ENCODE measurements at regions not wholly inside any gene's neighbourhood (a gene's known extent, or its start where the extent isn't known, plus 50 kb on each side); places are given as distances from the start of the nearest gene placed in this dataset.

DNA sequence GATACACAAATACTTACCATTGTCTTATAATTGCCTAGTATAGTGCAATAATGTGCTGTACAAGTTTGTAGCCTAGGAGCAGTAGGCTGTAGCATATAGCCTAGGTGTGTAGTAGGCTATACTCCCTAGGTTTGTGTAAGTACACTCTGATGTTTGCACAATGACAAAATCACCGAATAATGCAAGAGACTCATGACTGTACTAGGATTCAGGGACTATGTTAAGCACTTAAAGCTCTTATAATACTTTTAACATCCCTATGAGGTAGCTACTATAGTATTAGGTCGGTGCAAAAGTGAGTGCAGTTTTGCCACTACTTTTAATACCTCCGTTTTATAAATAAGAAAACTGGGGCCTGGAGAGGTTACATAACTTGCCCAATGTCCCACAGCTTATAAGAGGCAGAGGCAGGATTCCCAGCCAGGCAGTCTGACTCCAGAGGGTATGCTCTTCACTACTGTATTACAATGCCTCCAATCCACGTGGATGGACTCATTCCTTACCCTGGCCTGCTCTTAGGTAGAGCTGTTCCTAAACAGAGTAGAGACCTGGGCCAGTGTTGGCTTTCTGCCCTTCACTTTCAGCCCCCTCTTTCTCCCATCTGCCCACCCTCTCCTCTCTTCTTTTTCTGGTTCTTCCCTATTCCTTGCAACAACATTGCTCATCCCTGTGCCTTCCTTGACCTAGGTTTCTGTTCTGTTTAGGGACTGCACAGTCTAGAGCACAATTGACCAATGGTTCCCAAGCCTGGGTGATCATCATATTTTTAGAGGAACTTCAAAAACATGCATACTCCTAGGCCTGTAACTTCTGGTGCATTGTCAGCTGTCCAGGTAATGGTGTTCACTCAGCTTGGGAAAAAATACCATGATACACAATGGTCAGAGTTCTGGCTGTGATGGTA lies 114.0 kb downstream of the CARTPT start:
- peak; percentile 50 for DNase-seq (ENCODE audit: low read depth)
- TF ChIP-seq CTCF (IDR thresholded peaks at IDR 0.05; ENCODE audit: insufficient read depth, low read depth, low read length, missing control alignments): no peak

GRCh38 chr5:71834601-71835000 lies 115.5 kb downstream of the CARTPT start:
- TF ChIP-seq CTCF (IDR thresholded peaks at IDR 0.05; ENCODE audit: insufficient read depth, low read depth, low read length, missing control alignments): no peak
- H3K4me3 ChIP-seq (ENCODE audit: low read length): no peak overlapping the region
- DNase-seq (ENCODE audit: low read depth): no peak

More for the DNA sequence above, 114.0 kb downstream of the CARTPT start:
- no peak overlapping the region for H3K4me3 ChIP-seq (ENCODE audit: low read length)

DNA sequence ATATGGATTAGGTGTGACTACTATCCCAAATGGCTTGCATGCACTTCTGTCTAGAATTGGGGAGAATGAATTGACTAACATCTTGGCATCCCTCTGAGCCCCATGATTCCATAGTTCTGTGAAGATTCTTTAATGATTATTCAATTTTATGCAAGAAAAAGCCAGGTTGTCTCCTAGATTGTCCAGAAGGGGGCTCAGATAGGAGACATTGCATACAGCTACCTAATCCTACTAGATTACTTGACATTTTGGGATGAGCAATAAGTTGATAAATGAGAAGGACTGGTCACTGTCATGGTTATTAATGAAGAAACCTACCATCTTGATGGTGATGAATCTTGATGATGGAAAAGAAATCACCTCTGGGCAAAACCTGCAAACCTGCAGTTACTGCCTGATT lies 117.0 kb downstream of the CARTPT start:
- no peak for TF ChIP-seq CTCF (IDR thresholded peaks at IDR 0.05; ENCODE audit: insufficient read depth, low read depth, low read length, missing control alignments)
- DNase-seq (ENCODE audit: low read depth): no peak
- no peak overlapping the region for H3K4me3 ChIP-seq (ENCODE audit: low read length)

DNA sequence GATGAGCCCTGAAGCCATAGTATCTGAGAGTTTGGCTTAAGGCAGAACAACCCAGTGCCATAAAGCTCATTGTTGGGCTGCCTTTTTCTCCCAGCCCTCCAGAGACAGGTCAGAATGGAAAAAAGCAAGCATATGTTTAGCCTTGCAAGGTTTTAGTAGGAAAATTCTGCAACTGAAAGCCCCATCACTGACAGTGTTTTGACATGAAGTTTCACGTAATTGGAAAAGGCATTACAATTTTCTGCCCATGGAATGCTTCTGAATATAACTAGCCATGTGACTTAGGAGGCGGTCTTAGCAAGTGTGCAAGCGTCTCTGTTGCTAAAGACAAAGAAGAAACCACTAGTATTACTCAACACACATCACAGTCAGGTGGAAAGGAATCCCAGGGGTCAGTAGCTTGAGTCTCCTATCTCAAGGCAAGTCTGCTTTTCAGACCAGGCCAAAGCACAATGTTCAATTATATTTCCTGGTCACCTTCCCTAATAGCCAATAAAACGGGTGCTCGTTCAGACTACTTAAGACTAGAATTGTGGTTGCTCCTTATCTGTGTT lies 117.6 kb downstream of the CARTPT start:
- DNase-seq (ENCODE audit: low read depth): peak; percentile 29
- H3K4me3 ChIP-seq (ENCODE audit: low read length): no peak overlapping the region
- no peak for TF ChIP-seq CTCF (IDR thresholded peaks at IDR 0.05; ENCODE audit: insufficient read depth, low read depth, low read length, missing control alignments)

DNA sequence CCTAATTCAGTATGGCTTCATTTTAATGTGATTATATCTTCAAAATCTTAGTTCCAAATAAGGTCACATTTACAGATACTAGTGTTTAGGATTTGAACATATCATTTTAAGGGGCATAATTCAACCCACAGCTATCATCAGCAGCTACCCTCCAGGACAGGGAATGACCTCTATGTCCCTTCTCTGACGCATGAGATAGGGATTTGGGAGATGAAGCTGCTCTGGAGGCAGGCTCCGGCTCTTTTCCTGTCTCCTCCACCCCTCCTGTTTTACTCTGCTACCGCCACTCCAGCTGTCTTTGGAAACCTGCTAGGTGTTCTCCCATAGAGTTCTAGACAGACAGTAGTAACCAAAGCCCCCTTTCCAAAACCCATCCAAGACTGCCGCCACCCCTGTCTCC lies 119.2 kb downstream of the CARTPT start:
- TF ChIP-seq CTCF (IDR thresholded peaks at IDR 0.05; ENCODE audit: insufficient read depth, low read depth, low read length, missing control alignments): no peak
- DNase-seq (ENCODE audit: low read depth): no peak
- H3K4me3 ChIP-seq (ENCODE audit: low read length): no peak overlapping the region

DNA sequence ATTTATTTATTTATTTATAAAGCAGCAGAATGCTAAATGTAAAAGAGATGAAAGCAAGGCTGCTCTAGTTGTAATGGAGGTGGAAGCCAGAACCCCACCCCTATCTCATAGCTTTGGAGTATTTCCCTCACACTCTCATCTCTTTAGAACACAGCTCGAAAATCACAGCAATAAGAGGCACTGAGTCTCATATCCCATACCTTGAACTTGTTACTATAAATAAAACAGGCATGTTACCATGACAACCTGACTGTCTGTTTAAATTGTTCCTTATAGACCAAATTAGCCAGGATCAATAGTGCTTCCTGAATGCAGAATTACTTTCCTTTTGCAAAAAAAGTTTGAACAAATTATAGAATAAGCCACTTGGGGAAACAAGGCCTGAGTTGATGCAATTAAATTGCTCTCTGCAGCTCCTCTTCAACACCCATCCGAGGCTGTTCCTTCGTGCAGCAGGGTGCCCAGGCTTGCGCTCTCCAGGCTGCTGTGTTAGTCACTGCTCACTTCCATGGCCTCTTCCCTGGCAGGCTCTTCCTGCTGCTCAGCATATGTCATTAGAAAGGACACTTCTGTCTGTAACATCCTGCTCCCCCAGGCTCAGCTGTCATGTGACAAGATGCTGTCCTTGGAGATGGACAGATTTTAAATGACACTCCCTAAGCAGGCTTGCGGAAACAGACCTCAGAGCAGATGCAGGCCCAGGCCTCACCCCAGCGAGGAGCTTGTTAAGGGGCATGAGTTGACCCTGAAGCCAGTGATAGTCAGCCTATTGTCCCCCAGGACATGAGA lies 120.2 kb downstream of the CARTPT start:
- no peak for TF ChIP-seq CTCF (IDR thresholded peaks at IDR 0.05; ENCODE audit: insufficient read depth, low read depth, low read length, missing control alignments)

More for the DNA sequence above, 120.2 kb downstream of the CARTPT start:
- H3K4me3 ChIP-seq (ENCODE audit: low read length): no peak overlapping the region
- DNase-seq (ENCODE audit: low read depth): peak; percentile 33

Data from epithelial cell of esophagus (primary cell).